Activated T-cell treated with anti-CD3 and anti-CD28 coated beads, Interleukin-2, amount 50 U/mL, for 72 hours (primary cell): ENCODE measurements at regions not wholly inside any gene's neighbourhood (a gene's known extent, or its start where the extent isn't known, plus 50 kb on each side); places are given as distances from the start of the nearest gene placed in this dataset.

Experiments used
- ATAC-seq, 2 donors: fragments of 150-1000 bp; cut with Tn5 transposase; replicated peaks in 1 of 2; 2 replicates each; pipeline ENCODE4 v1.10.0; 2021; ENCODE audit warnings: moderate library complexity in 2 of 2, mild to moderate bottlenecking in 1 of 2
- DNase-seq, 2 donors: peaks; one replicate each; pipeline ENCODE4 v3.0.0; 2021 to 2022; ENCODE audit warnings: mixed read lengths in 1 of 2
- H3K27ac Mint-ChIP-seq: one replicate; pipeline ENCODE4 v1.8.0; 2022; ENCODE audit warnings: mild to moderate bottlenecking, moderate library complexity, mixed read lengths
- H3K27me3 Mint-ChIP-seq: one replicate; pipeline ENCODE4 v1.8.0; 2022; ENCODE audit warnings: low read depth, mixed read lengths
- H3K36me3 Mint-ChIP-seq, 2 donors: one replicate each; pipeline ENCODE4 v1.8.0; 2022; ENCODE audit warnings: mixed read lengths in 2 of 2, mild to moderate bottlenecking in 1 of 2; ENCODE audit not compliant: insufficient read depth in 2 of 2
- H3K4me1 Mint-ChIP-seq: one replicate; pipeline ENCODE4 v1.8.0; 2022; ENCODE audit warnings: low read depth, mixed read lengths
- H3K4me3 Mint-ChIP-seq, 2 donors: one replicate each; pipeline ENCODE4 v1.8.0; 2022; ENCODE audit warnings: mild to moderate bottlenecking in 2 of 2, mixed read lengths in 2 of 2, moderate library complexity in 2 of 2
- H3K9me3 Mint-ChIP-seq, 2 donors: one replicate each; pipeline ENCODE4 v1.8.0; 2022; ENCODE audit warnings: mixed read lengths in 2 of 2

- Mint-ChIP-seq H3K4me1 (no peaks in the 10 kb centered on the region), H3K9me3 (no peaks in the 10 kb centered on the region), H3K4me3 (no peak overlapping the region), H3K27ac (no peak overlapping the region), H3K27me3 (peaks cover 6% of the 10 kb centered on the region), H3K36me3 (no peaks in the 10 kb centered on the region)
- ATAC-seq (no peak), DNase-seq (no peak)
Measured at GRCh38 chr20:48463096-48463720, 364.6 kb downstream of the PREX1 start.

- DNase-seq (no peak), ATAC-seq (no peak)
- H3K4me1 Mint-ChIP-seq = no peaks in the 10 kb centered on the region
- H3K27ac Mint-ChIP-seq = no peak overlapping the region
- H3K27me3 Mint-ChIP-seq = peaks cover 6% of the 10 kb centered on the region
- no peak overlapping the region for H3K4me3 Mint-ChIP-seq
- no peaks in the 10 kb centered on the region for H3K36me3 Mint-ChIP-seq
- H3K9me3 Mint-ChIP-seq = no peaks in the 10 kb centered on the region
Measured at GRCh38 chr20:48461735-48462119, 366.1 kb downstream of the PREX1 start.

GRCh38 chr20:48461091-48461734 lies 366.6 kb downstream of the PREX1 start:
- no peak for ATAC-seq
- Mint-ChIP-seq H3K27ac (no peak overlapping the region), H3K4me1 (no peaks in the 10 kb centered on the region), H3K9me3 (no peaks in the 10 kb centered on the region), H3K36me3 (no peaks in the 10 kb centered on the region), H3K27me3 (peaks cover 6% of the 10 kb centered on the region), H3K4me3 (no peak overlapping the region)
- DNase-seq = no peak

- no peak for ATAC-seq
- no peaks in the 10 kb centered on the region for H3K9me3 Mint-ChIP-seq
- H3K27ac Mint-ChIP-seq = no peak overlapping the region
- peaks cover 6% of the 10 kb centered on the region for H3K27me3 Mint-ChIP-seq
- no peak overlapping the region for H3K4me3 Mint-ChIP-seq
- DNase-seq = no peak
- no peaks in the 10 kb centered on the region for H3K36me3 Mint-ChIP-seq
- H3K4me1 Mint-ChIP-seq = no peaks in the 10 kb centered on the region
Measured at GRCh38 chr20:48460681-48461080, 367.1 kb downstream of the PREX1 start.

GRCh38 chr20:48459722-48460395 lies 367.9 kb downstream of the PREX1 start:
- H3K9me3 Mint-ChIP-seq = no peaks in the 10 kb centered on the region
- no peaks in the 10 kb centered on the region for H3K4me1 Mint-ChIP-seq
- no peak overlapping the region for H3K27ac Mint-ChIP-seq
- H3K27me3 Mint-ChIP-seq = peaks cover 6% of the 10 kb centered on the region
- DNase-seq (no peak), ATAC-seq (no peak)
- no peaks in the 10 kb centered on the region for H3K36me3 Mint-ChIP-seq
- no peak overlapping the region for H3K4me3 Mint-ChIP-seq

- DNase-seq (no peak), ATAC-seq (no peak)
- Mint-ChIP-seq H3K9me3 (no peaks in the 10 kb centered on the region), H3K27me3 (peaks cover 6% of the 10 kb centered on the region), H3K4me1 (no peaks in the 10 kb centered on the region), H3K4me3 (no peak overlapping the region), H3K27ac (no peak overlapping the region), H3K36me3 (no peaks in the 10 kb centered on the region)
Measured at GRCh38 chr20:48458601-48459385, 369.0 kb downstream of the PREX1 start.

GRCh38 chr20:48458003-48458377 lies 369.8 kb downstream of the PREX1 start:
- H3K27ac Mint-ChIP-seq = no peak overlapping the region
- H3K36me3 Mint-ChIP-seq = no peaks in the 10 kb centered on the region
- H3K9me3 Mint-ChIP-seq = no peaks in the 10 kb centered on the region
- DNase-seq = no peak
- ATAC-seq = no peak
- H3K4me3 Mint-ChIP-seq = no peak overlapping the region
- peaks cover 6% of the 10 kb centered on the region for H3K27me3 Mint-ChIP-seq
- no peaks in the 10 kb centered on the region for H3K4me1 Mint-ChIP-seq

- no peak for DNase-seq
- peaks cover 6% of the 10 kb centered on the region for H3K27me3 Mint-ChIP-seq
- H3K36me3 Mint-ChIP-seq = no peaks in the 10 kb centered on the region
Measured at GRCh38 chr20:48457193-48458002, 370.4 kb downstream of the PREX1 start.

GRCh38 chr20:48456366-48457192 lies 371.2 kb downstream of the PREX1 start:
- H3K36me3 Mint-ChIP-seq = no peaks in the 10 kb centered on the region
- no peak for DNase-seq
- H3K4me3 Mint-ChIP-seq = no peak overlapping the region
- ATAC-seq = no peak
- no peaks in the 10 kb centered on the region for H3K9me3 Mint-ChIP-seq
- H3K4me1 Mint-ChIP-seq = no peaks in the 10 kb centered on the region
- H3K27ac Mint-ChIP-seq = no peak overlapping the region
- H3K27me3 Mint-ChIP-seq = peaks cover 6% of the 10 kb centered on the region

More at GRCh38 chr20:48457193-48458002, 370.4 kb downstream of the PREX1 start:
- no peaks in the 10 kb centered on the region for H3K4me1 Mint-ChIP-seq
- no peaks in the 10 kb centered on the region for H3K9me3 Mint-ChIP-seq
- no peak overlapping the region for H3K4me3 Mint-ChIP-seq
- no peak overlapping the region for H3K27ac Mint-ChIP-seq
- ATAC-seq = no peak

- H3K4me1 Mint-ChIP-seq = no peaks in the 10 kb centered on the region
- H3K36me3 Mint-ChIP-seq = no peaks in the 10 kb centered on the region
- H3K9me3 Mint-ChIP-seq = no peaks in the 10 kb centered on the region
- ATAC-seq (no peak), DNase-seq (no peak)
- no peaks in the 10 kb centered on the region for H3K27me3 Mint-ChIP-seq
- H3K27ac Mint-ChIP-seq = no peak overlapping the region
- no peak overlapping the region for H3K4me3 Mint-ChIP-seq
Measured at GRCh38 chr20:48455651-48456365, 372.0 kb downstream of the PREX1 start.

- Mint-ChIP-seq H3K9me3 (no peaks in the 10 kb centered on the region), H3K27ac (no peak overlapping the region), H3K4me1 (no peaks in the 10 kb centered on the region), H3K4me3 (no peak overlapping the region), H3K27me3 (no peaks in the 10 kb centered on the region), H3K36me3 (no peaks in the 10 kb centered on the region)
- DNase-seq (no peak), ATAC-seq (no peak)
Measured at GRCh38 chr20:48454671-48455490, 372.9 kb downstream of the PREX1 start.
